Neuronal stem cell (in vitro differentiated cells): ENCODE measurements at regions not wholly inside any gene's neighbourhood (a gene's known extent, or its start where the extent isn't known, plus 50 kb on each side); places are given as distances from the start of the nearest gene placed in this dataset.

Experiments
- DNase-seq: peaks from one replicate; pipeline ENCODE4 v3.0.0-alpha.2; 2013; ENCODE audit warnings: low spot score
- H2AFZ ChIP-seq: one replicate; pipeline ENCODE4 v1.6.1; 2013; ENCODE audit warnings: mild to moderate bottlenecking, low read length, inconsistent platforms
- H2AK5ac ChIP-seq: 2 replicates; pipeline ENCODE4 v1.6.1; 2013; ENCODE audit warnings: low read depth, mild to moderate bottlenecking, inconsistent platforms, low read length, moderate library complexity, mixed read lengths
- H2BK120ac ChIP-seq: 2 replicates; pipeline ENCODE4 v1.6.1; 2013; ENCODE audit warnings: low read depth, mild to moderate bottlenecking, inconsistent platforms, low read length, moderate library complexity, mixed read lengths
- H2BK12ac ChIP-seq: one replicate; pipeline ENCODE4 v1.6.1; 2013; ENCODE audit warnings: low read length, inconsistent platforms
- H2BK15ac ChIP-seq: 2 replicates; pipeline ENCODE4 v1.6.1; 2013; ENCODE audit warnings: mild to moderate bottlenecking, low read length, inconsistent platforms, mixed read lengths
- H2BK5ac ChIP-seq: one replicate; pipeline ENCODE4 v1.6.1; 2013; ENCODE audit warnings: inconsistent platforms, mild to moderate bottlenecking, low read length, moderate library complexity
- H3K14ac ChIP-seq: one replicate; pipeline ENCODE4 v1.6.1; 2013; ENCODE audit warnings: low read length, inconsistent platforms
- H3K18ac ChIP-seq: 2 replicates; pipeline ENCODE4 v1.6.1; 2013; ENCODE audit warnings: low read length, inconsistent platforms
- H3K23ac ChIP-seq: 2 replicates; pipeline ENCODE4 v1.6.1; 2013; ENCODE audit warnings: low read depth, mild to moderate bottlenecking, mixed read lengths, low read length, inconsistent platforms; ENCODE audit not compliant: poor library complexity
- H3K27ac ChIP-seq: replicated peaks from 3 replicates; pipeline ENCODE4 v1.5.1; 2013; ENCODE audit warnings: low read length, inconsistent platforms
- H3K27me3 ChIP-seq, 3 experiments: 2 replicates each; pipeline ENCODE4 v1.6.1; 2013; ENCODE audit warnings: low read length in 3 of 3, mild to moderate bottlenecking in 2 of 3, inconsistent platforms in 1 of 3, low read depth in 1 of 3, mixed read lengths in 1 of 3, moderate library complexity in 1 of 3; ENCODE audit not compliant: control insufficient read depth in 3 of 3, insufficient read depth in 3 of 3
- H3K36me3 ChIP-seq, 2 donors: replicated peaks in 1 of 2; 2 replicates each; pipeline ENCODE4 v1.6.1; 2013; ENCODE audit warnings: low read length in 2 of 2; ENCODE audit not compliant: control insufficient read depth in 2 of 2, insufficient read depth in 2 of 2
- H3K4ac ChIP-seq: 2 replicates; pipeline ENCODE4 v1.6.1; 2013; ENCODE audit warnings: inconsistent platforms, mild to moderate bottlenecking, low read length, moderate library complexity
- H3K4me1 ChIP-seq, 2 donors: 1 replicate in 1 of 2; 2 replicates in 1 of 2; pipeline ENCODE4 v1.6.1; 2013; ENCODE audit warnings: low read length in 2 of 2, low read depth in 1 of 2; ENCODE audit not compliant: control insufficient read depth in 2 of 2, insufficient read depth in 1 of 2
- H3K4me2 ChIP-seq: one replicate; pipeline ENCODE4 v1.6.1; 2013; ENCODE audit warnings: mild to moderate bottlenecking, low read length, inconsistent platforms; ENCODE audit not compliant: insufficient read depth, poor library complexity, severe bottlenecking
- H3K4me3 ChIP-seq, 2 donors: 2 replicates each; pipeline ENCODE4 v1.5.1; 2013; ENCODE audit warnings: low read length in 2 of 2, mild to moderate bottlenecking in 2 of 2, inconsistent platforms in 1 of 2, moderate library complexity in 1 of 2
- H3K79me1 ChIP-seq: one replicate; pipeline ENCODE4 v1.6.1; 2013; ENCODE audit warnings: low read depth, mild to moderate bottlenecking, inconsistent platforms, low read length, moderate library complexity
- H3K9ac ChIP-seq: one replicate; pipeline ENCODE4 v1.6.1; 2013; ENCODE audit warnings: mild to moderate bottlenecking, low read depth, low read length, inconsistent platforms; ENCODE audit not compliant: poor library complexity
- H3K9me3 ChIP-seq, 2 donors: replicated peaks in 1 of 2; 2 replicates each; pipeline versions ENCODE3 to v1.6.1; 2013; ENCODE audit warnings: low read length in 2 of 2, mild to moderate bottlenecking in 2 of 2, inconsistent platforms in 1 of 2, low read depth in 1 of 2, mixed read lengths in 1 of 2, moderate library complexity in 1 of 2; ENCODE audit not compliant: control insufficient read depth in 2 of 2, insufficient read depth in 1 of 2
- H4K8ac ChIP-seq: one replicate; pipeline ENCODE4 v1.6.1; 2013; ENCODE audit warnings: low read depth, mild to moderate bottlenecking, inconsistent platforms, low read length, moderate library complexity
- H4K91ac ChIP-seq: one replicate; pipeline ENCODE4 v1.6.1; 2013; ENCODE audit warnings: low read length, low read depth, mild to moderate bottlenecking, inconsistent platforms; ENCODE audit not compliant: poor library complexity
- WGBS, 2 donors: extraction: QIAGEN DNeasy Blood & Tissue Kit; methylation state at CpG; one replicate each; pipeline ENCODE4 v1.1.7; 2013; ENCODE audit warnings: missing lambda C conversion rate in 2 of 2, mixed read lengths in 1 of 2; ENCODE audit not compliant: insufficient read length in 2 of 2, insufficient replicate concordance in 1 of 2; ENCODE audit errors: extremely low coverage in 2 of 2; 5-methylcytosine and 5-hydroxymethylcytosine counted together

GRCh38 chr2:15074319-15074718, 441.8 kb downstream of the LRATD1 start:
- Histone ChIP-seq H4K91ac (no peak overlapping the region), H2AFZ (no peak overlapping the region), H3K23ac (no peak overlapping the region), H3K4ac (no peak overlapping the region), H2AK5ac (no peak overlapping the region), H3K9me3 (no peaks in the 10 kb centered on the region), H3K4me3 (no peak overlapping the region), H3K9ac (no peak overlapping the region), H2BK12ac (no peak overlapping the region), H3K14ac (no peak overlapping the region), H2BK15ac (no peak overlapping the region), H3K27ac (no peak overlapping the region), H3K4me1 (peaks cover 0 to under 1% of the 10 kb centered on the region in 2 donors), H2BK120ac (no peak overlapping the region), H3K27me3 (no peaks in the 10 kb centered on the region), H4K8ac (no peak overlapping the region), H2BK5ac (no peak overlapping the region), H3K18ac (no peak overlapping the region), H3K36me3 (no peaks in the 10 kb centered on the region), H3K79me1 (no peaks in the 10 kb centered on the region), H3K4me2 (no peak overlapping the region)
- DNase-seq: no peak

DNA sequence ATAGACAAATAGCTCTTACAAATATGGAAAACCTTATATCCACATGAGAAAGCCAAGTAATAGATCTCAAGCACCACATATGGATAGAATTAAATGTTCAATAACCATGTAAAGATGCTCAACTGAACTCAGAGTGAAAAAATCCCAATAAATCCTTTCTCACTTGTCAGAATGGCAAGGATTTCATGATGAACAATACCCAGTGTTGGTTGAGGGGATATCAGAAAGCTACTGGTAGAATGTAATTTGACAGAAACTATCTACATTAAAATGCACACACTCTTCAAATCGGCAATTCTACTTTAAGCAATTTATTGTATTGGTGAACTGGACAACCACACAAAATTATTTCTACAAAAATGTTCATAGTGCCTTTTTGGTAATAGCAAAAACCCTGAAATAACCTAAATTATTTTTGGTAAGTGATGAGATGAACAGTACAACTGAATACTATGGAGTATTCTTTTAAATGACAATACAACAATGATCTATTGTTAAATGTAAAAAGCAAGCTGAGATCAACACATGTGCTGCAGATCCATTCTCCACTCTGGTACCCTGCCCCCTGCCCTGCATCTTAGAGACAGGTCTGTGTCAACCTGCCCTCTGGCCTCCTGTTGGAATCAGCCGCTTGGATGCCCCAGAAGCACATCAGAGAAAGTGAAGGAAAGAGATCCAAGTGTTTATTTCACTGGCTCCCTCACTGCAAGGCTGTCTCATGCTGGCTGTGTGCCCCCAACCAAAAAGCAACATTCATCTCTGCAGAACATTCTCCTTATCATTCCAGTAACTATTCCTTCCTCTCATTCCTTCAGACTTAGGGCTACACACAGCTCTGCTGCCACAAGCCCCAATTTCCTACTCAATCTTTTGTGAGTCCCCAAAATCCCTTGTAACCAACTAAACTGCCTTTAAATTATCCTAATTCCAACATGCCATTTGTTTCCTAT, 442.5 kb downstream of the LRATD1 start:
- Histone ChIP-seq H2BK15ac (no peak overlapping the region), H3K9me3 (no peaks in the 10 kb centered on the region), H3K4me1 (no peaks in the 10 kb centered on the region), H2AK5ac (no peak overlapping the region), H2BK120ac (no peak overlapping the region), H3K9ac (no peak overlapping the region), H4K91ac (no peak overlapping the region), H3K14ac (no peak overlapping the region), H3K79me1 (no peaks in the 10 kb centered on the region), H3K18ac (no peak overlapping the region), H2AFZ (no peak overlapping the region), H4K8ac (no peak overlapping the region), H3K4me2 (no peak overlapping the region), H3K27me3 (no peaks in the 10 kb centered on the region), H3K4ac (no peak overlapping the region), H3K23ac (no peak overlapping the region), H3K4me3 (no peak overlapping the region), H2BK5ac (no peak overlapping the region), H3K36me3 (no peaks in the 10 kb centered on the region), H3K27ac (no peak overlapping the region), H2BK12ac (no peak overlapping the region)
- WGBS, 2 donors: no CpG with 5 or more reads among the region's 2 CpGs
- no peak for DNase-seq

- H3K36me3 ChIP-seq: no peaks in the 10 kb centered on the region
- no peak overlapping the region for H3K14ac ChIP-seq
- no peaks in the 10 kb centered on the region for H3K4me1 ChIP-seq
- H3K27ac ChIP-seq: no peak overlapping the region
- no peak overlapping the region for H4K91ac ChIP-seq
- H2BK120ac ChIP-seq: no peak overlapping the region
- no peak overlapping the region for H3K4me2 ChIP-seq
- H2BK15ac ChIP-seq: no peak overlapping the region
- H2BK5ac ChIP-seq: no peak overlapping the region
- DNase-seq: no peak
- H3K9ac ChIP-seq: no peak overlapping the region
- H3K23ac ChIP-seq: no peak overlapping the region
- H2AFZ ChIP-seq: no peak overlapping the region
- H3K9me3 ChIP-seq: no peaks in the 10 kb centered on the region
- H3K4ac ChIP-seq: no peak overlapping the region
- no peak overlapping the region for H3K4me3 ChIP-seq
- H2BK12ac ChIP-seq: no peak overlapping the region
- no peaks in the 10 kb centered on the region for H3K27me3 ChIP-seq
- peak overlapping the region; percentile 52 for H3K18ac ChIP-seq
- H3K79me1 ChIP-seq: no peaks in the 10 kb centered on the region
- H4K8ac ChIP-seq: no peak overlapping the region
- no peak overlapping the region for H2AK5ac ChIP-seq
Measured at GRCh38 chr2:15076668-15077067, 444.2 kb downstream of the LRATD1 start.

- Histone ChIP-seq H3K4ac (no peak overlapping the region), H4K8ac (no peak overlapping the region), H2BK12ac (no peak overlapping the region), H3K9me3 (no peaks in the 10 kb centered on the region), H3K79me1 (no peaks in the 10 kb centered on the region), H2AFZ (no peak overlapping the region), H3K14ac (no peak overlapping the region), H3K9ac (no peak overlapping the region), H3K23ac (no peak overlapping the region), H3K4me1 (no peaks in the 10 kb centered on the region), H2BK5ac (no peak overlapping the region), H3K18ac (no peak overlapping the region), H2BK15ac (no peak overlapping the region), H3K27me3 (no peaks in the 10 kb centered on the region), H3K36me3 (no peaks in the 10 kb centered on the region), H2AK5ac (no peak overlapping the region), H3K4me2 (no peak overlapping the region), H3K4me3 (no peak overlapping the region), H3K27ac (no peak overlapping the region), H2BK120ac (no peak overlapping the region), H4K91ac (no peak overlapping the region)
- WGBS, 2 donors: no CpG with 5 or more reads among the region's 6 CpGs
- no peak for DNase-seq
Measured at GRCh38 chr2:15081356-15081755, 448.8 kb downstream of the LRATD1 start.
